ENCODE measurements at regions not wholly inside any gene's neighbourhood (a gene's known extent, or its start where the extent isn't known, plus 50 kb on each side); places are given as distances from the start of the nearest gene placed in this dataset.

GRCh38 chr10:108812906-108813305 lies 1110.4 kb downstream of the XPNPEP1 start:
- CTCF ChIA-PET: no interaction called here
- no peak for DNase-seq (ENCODE audit: extremely low spot score)
- TF ChIP-seq L3MBTL2 (conservative IDR thresholded peaks at IDR 0.05) (no peak), NFRKB (IDR thresholded peaks at IDR 0.05) (no peak), PKNOX1 (IDR thresholded peaks at IDR 0.05) (no peak), LEF1 (IDR thresholded peaks at IDR 0.05; ENCODE audit: borderline replicate concordance) (no peak), HDGF (IDR thresholded peaks at IDR 0.05; ENCODE audit: borderline replicate concordance) (no peak), ZNF384 (IDR thresholded peaks at IDR 0.05) (no peak), ELF4 (IDR thresholded peaks at IDR 0.05) (no peak), SP1 (IDR thresholded peaks at IDR 0.05) (no peak), FOXM1 (IDR thresholded peaks at IDR 0.05; ENCODE audit: borderline replicate concordance) (no peak), SUZ12 (IDR thresholded peaks at IDR 0.05) (no peak), FOXA1 (IDR thresholded peaks at IDR 0.05) (no peak), FOXK2 (IDR thresholded peaks at IDR 0.05) (no peak), BHLHE40 (IDR thresholded peaks at IDR 0.05; ENCODE audit: borderline replicate concordance) (no peak), CTBP1 (IDR thresholded peaks at IDR 0.05; ENCODE audit: borderline replicate concordance) (no peak)
- POLR2A ChIA-PET: no interaction called here

GRCh38 chr10:108812296-108812695 lies 1111.0 kb downstream of the XPNPEP1 start:
- TF ChIP-seq BHLHE40 (IDR thresholded peaks at IDR 0.05; ENCODE audit: borderline replicate concordance) (no peak), HDGF (IDR thresholded peaks at IDR 0.05; ENCODE audit: borderline replicate concordance) (no peak), SP1 (IDR thresholded peaks at IDR 0.05) (no peak), PKNOX1 (IDR thresholded peaks at IDR 0.05) (no peak), LEF1 (IDR thresholded peaks at IDR 0.05; ENCODE audit: borderline replicate concordance) (no peak), NFRKB (IDR thresholded peaks at IDR 0.05) (no peak), TARDBP (IDR thresholded peaks at IDR 0.05) (no peak), ZNF384 (IDR thresholded peaks at IDR 0.05) (no peak), L3MBTL2 (conservative IDR thresholded peaks at IDR 0.05) (no peak), SUZ12 (IDR thresholded peaks at IDR 0.05) (no peak), ELF4 (IDR thresholded peaks at IDR 0.05) (no peak), FOXK2 (IDR thresholded peaks at IDR 0.05) (no peak), FOXA1 (IDR thresholded peaks at IDR 0.05) (no peak), ARNT (IDR thresholded peaks at IDR 0.05) (no peak)
- CTCF ChIA-PET: no interaction called here
- DNase-seq (ENCODE audit: extremely low spot score): no peak
- POLR2A ChIA-PET: no interaction called here

GRCh38 chr10:108808228-108808627 lies 1115.1 kb downstream of the XPNPEP1 start:
- no peak for TF ChIP-seq BHLHE40 (IDR thresholded peaks at IDR 0.05; ENCODE audit: borderline replicate concordance)
- no peak for TF ChIP-seq LEF1 (IDR thresholded peaks at IDR 0.05; ENCODE audit: borderline replicate concordance)
- no peak for TF ChIP-seq NFRKB (IDR thresholded peaks at IDR 0.05)
- no peak for TF ChIP-seq FOXK2 (IDR thresholded peaks at IDR 0.05)
- TF ChIP-seq ZNF384 (IDR thresholded peaks at IDR 0.05): no peak
- TF ChIP-seq L3MBTL2 (conservative IDR thresholded peaks at IDR 0.05): no peak
- TF ChIP-seq PKNOX1 (IDR thresholded peaks at IDR 0.05): no peak
- TF ChIP-seq HDGF (IDR thresholded peaks at IDR 0.05; ENCODE audit: borderline replicate concordance): no peak
- no peak for TF ChIP-seq ARNT (IDR thresholded peaks at IDR 0.05)
- no peak for TF ChIP-seq ELF4 (IDR thresholded peaks at IDR 0.05)
- no peak for DNase-seq (ENCODE audit: extremely low spot score)
- ChIA-PET CTCF (no interaction called here), POLR2A (no interaction called here)

GRCh38 chr10:108801775-108802517 lies 1121.4 kb downstream of the XPNPEP1 start:
- no peak for DNase-seq (ENCODE audit: extremely low spot score)
- TF ChIP-seq L3MBTL2 (conservative IDR thresholded peaks at IDR 0.05) (no peak), FOXM1 (IDR thresholded peaks at IDR 0.05; ENCODE audit: borderline replicate concordance) (no peak), ARNT (IDR thresholded peaks at IDR 0.05) (no peak), TARDBP (IDR thresholded peaks at IDR 0.05) (no peak), FOXK2 (IDR thresholded peaks at IDR 0.05) (no peak)

GRCh38 chr10:108801220-108801619 lies 1122.1 kb downstream of the XPNPEP1 start:
- TF ChIP-seq PKNOX1 (IDR thresholded peaks at IDR 0.05): no peak
- TF ChIP-seq ARNT (IDR thresholded peaks at IDR 0.05): no peak
- TF ChIP-seq ZNF384 (IDR thresholded peaks at IDR 0.05): no peak
- no peak for TF ChIP-seq CTBP1 (IDR thresholded peaks at IDR 0.05; ENCODE audit: borderline replicate concordance)
- no peak for TF ChIP-seq LEF1 (IDR thresholded peaks at IDR 0.05; ENCODE audit: borderline replicate concordance)
- no peak for TF ChIP-seq FOXM1 (IDR thresholded peaks at IDR 0.05; ENCODE audit: borderline replicate concordance)
- TF ChIP-seq FOXA1 (IDR thresholded peaks at IDR 0.05): no peak
- TF ChIP-seq TARDBP (IDR thresholded peaks at IDR 0.05): no peak
- TF ChIP-seq NFRKB (IDR thresholded peaks at IDR 0.05): no peak
- TF ChIP-seq L3MBTL2 (conservative IDR thresholded peaks at IDR 0.05): no peak
- no peak for TF ChIP-seq HDGF (IDR thresholded peaks at IDR 0.05; ENCODE audit: borderline replicate concordance)
- TF ChIP-seq BHLHE40 (IDR thresholded peaks at IDR 0.05; ENCODE audit: borderline replicate concordance): no peak
- TF ChIP-seq SUZ12 (IDR thresholded peaks at IDR 0.05): no peak
- TF ChIP-seq ELF4 (IDR thresholded peaks at IDR 0.05): no peak
- TF ChIP-seq SP1 (IDR thresholded peaks at IDR 0.05): no peak
- no peak for TF ChIP-seq FOXK2 (IDR thresholded peaks at IDR 0.05)
- ChIA-PET CTCF (no interaction called here), POLR2A (no interaction called here)
- DNase-seq (ENCODE audit: extremely low spot score): no peak

More at GRCh38 chr10:108801775-108802517, 1121.4 kb downstream of the XPNPEP1 start:
- POLR2A ChIA-PET: no interaction called here
- CTCF ChIA-PET: no interaction called here

All from HEK293T (cell line).